ENCODE measurements at regions not wholly inside any gene's neighbourhood (a gene's known extent, or its start where the extent isn't known, plus 50 kb on each side); places are given as distances from the start of the nearest gene placed in this dataset.

DNA sequence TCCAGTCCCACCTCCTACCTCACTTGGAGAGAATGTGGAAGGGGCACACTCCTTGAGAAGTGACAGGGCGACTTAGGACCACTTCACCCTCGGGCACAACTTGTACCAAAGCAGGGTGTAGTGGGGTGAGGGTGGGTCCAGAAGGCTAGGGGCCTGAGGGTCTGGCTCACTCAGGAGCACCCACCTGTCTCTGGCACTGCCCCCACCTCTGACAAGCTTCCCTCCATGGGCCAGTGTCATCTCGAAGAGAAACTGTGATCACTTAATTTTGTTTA lies 76.9 kb upstream of the OLFM1 start:
- no peaks in the 10 kb centered on the region for H3K79me1 ChIP-seq (ENCODE audit: insufficient read depth, low read depth, low read length, poor library complexity, severe bottlenecking)
- H3K27ac Mint-ChIP-seq: no peak overlapping the region
- H3K27me3 Mint-ChIP-seq (ENCODE audit: low read depth): peaks cover 3% of the 10 kb centered on the region; the same call in 1 of the 2 replicates
- H3K4ac ChIP-seq (ENCODE audit: low read depth, low read length): no peak overlapping the region
- H3K56ac ChIP-seq (ENCODE audit: insufficient read length, low read depth, low read length): no peak overlapping the region
- H3T11ph ChIP-seq (ENCODE audit: low read length): no peak overlapping the region
- no peak overlapping the region for H4K5ac ChIP-seq (ENCODE audit: insufficient read length, low read depth, low read length)
- H2BK120ac ChIP-seq (ENCODE audit: low read depth, low read length, poor library complexity, severe bottlenecking): no peak overlapping the region
- H3K4me1 ChIP-seq (ENCODE audit: insufficient read depth, low read length): 0 out of 2 replicates have a peak, but pooled peaks cover 3% of the 10 kb centered on the region
- no peak overlapping the region for H3K9ac ChIP-seq (ENCODE audit: extremely low read depth, insufficient read length, low read length)
- no peak overlapping the region for H3K4me2 ChIP-seq (ENCODE audit: insufficient read depth, insufficient read length, low read length)
- H2BK5ac ChIP-seq (ENCODE audit: insufficient read length, low read length): no peak overlapping the region
- no peaks in the 10 kb centered on the region for H3K9me3 ChIP-seq (ENCODE audit: control insufficient read depth, low read depth, low read length)
- H3K4me1 Mint-ChIP-seq: peaks cover 12 to 15% of the 10 kb centered on the region in 2 experiments
- no peak overlapping the region for H2BK12ac ChIP-seq (ENCODE audit: insufficient read length, low read depth, low read length)
- no peak overlapping the region for H3K23ac ChIP-seq (ENCODE audit: insufficient read length, low read depth, low read length)
- no peak overlapping the region for H2AFZ ChIP-seq (ENCODE audit: low read length)
- TF ChIP-seq, protein P1, sequence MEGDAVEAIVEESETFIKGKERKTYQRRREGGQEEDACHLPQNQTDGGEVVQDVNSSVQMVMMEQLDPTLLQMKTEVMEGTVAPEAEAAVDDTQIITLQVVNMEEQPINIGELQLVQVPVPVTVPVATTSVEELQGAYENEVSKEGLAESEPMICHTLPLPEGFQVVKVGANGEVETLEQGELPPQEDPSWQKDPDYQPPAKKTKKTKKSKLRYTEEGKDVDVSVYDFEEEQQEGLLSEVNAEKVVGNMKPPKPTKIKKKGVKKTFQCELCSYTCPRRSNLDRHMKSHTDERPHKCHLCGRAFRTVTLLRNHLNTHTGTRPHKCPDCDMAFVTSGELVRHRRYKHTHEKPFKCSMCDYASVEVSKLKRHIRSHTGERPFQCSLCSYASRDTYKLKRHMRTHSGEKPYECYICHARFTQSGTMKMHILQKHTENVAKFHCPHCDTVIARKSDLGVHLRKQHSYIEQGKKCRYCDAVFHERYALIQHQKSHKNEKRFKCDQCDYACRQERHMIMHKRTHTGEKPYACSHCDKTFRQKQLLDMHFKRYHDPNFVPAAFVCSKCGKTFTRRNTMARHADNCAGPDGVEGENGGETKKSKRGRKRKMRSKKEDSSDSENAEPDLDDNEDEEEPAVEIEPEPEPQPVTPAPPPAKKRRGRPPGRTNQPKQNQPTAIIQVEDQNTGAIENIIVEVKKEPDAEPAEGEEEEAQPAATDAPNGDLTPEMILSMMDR (conservative IDR thresholded peaks at IDR 0.05): no peak
- no CpG with 5 or more reads among the region's 3 CpGs for WGBS (ENCODE audit: extremely low coverage, insufficient read length, low lambda C conversion rate)
- no peak overlapping the region for H3K18ac ChIP-seq (ENCODE audit: insufficient read length, low read depth, low read length)
- no peak for DNase-seq
- H2AK5ac ChIP-seq (ENCODE audit: insufficient read length, low read length): no peak overlapping the region
- H4K20me1 ChIP-seq (ENCODE audit: control insufficient read depth, insufficient read depth, insufficient read length): no peaks in the 10 kb centered on the region
- no peak overlapping the region for H2BK20ac ChIP-seq (ENCODE audit: low read depth, low read length, poor library complexity, severe bottlenecking)
- no peaks in the 10 kb centered on the region; a peak in 1 of 5 replicates for H3K9me3 Mint-ChIP-seq
- H3K27ac ChIP-seq (ENCODE audit: insufficient read length, low read depth, low read length): no peak overlapping the region
- no peak overlapping the region for H4K8ac ChIP-seq (replicated peaks; ENCODE audit: insufficient read length, low read depth, low read length)
- H2BK15ac ChIP-seq (ENCODE audit: low read depth, low read length): no peak overlapping the region
- no peaks in the 10 kb centered on the region for H3K79me2 ChIP-seq (ENCODE audit: insufficient read depth, low read length)
- H3K36me3 Mint-ChIP-seq (ENCODE audit: insufficient read depth in 1 of 3, low read depth in 3 of 3): no peaks in the 10 kb centered on the region
- no peak overlapping the region for H4K91ac ChIP-seq (ENCODE audit: insufficient read length, low read depth, low read length)
- no peak overlapping the region for H3K14ac ChIP-seq (ENCODE audit: insufficient read depth, low read length)
- H3K23me2 ChIP-seq (ENCODE audit: insufficient read length, low read depth, low read length, poor library complexity, severe bottlenecking): no peaks in the 10 kb centered on the region
- H3K4me3 Mint-ChIP-seq: no peak overlapping the region
- no peaks in the 10 kb centered on the region for H3K27me3 ChIP-seq (ENCODE audit: insufficient read depth, low read length)

All from H9 (cell line).